Neural cell (in vitro differentiated cells): ENCODE measurements at regions not wholly inside any gene's neighbourhood (a gene's known extent, or its start where the extent isn't known, plus 50 kb on each side); places are given as distances from the start of the nearest gene placed in this dataset.

Experiments
- CTCF ChIP-seq: fragments of 450-650 bp; IDR thresholded peaks from 2 replicates; pipeline ENCODE4 v1.5.1; 2014; ENCODE audit warnings: antibody characterized with exemption, mild to moderate bottlenecking, moderate library complexity; ENCODE audit not compliant: poor library complexity, severe bottlenecking
- EP300 ChIP-seq: fragments of 450-650 bp; conservative IDR thresholded peaks from 2 replicates; pipeline ENCODE4 v1.6.1; 2014; ENCODE audit warnings: antibody characterized with exemption, mild to moderate bottlenecking, moderate library complexity; ENCODE audit not compliant: poor library complexity, severe bottlenecking
- EZH2 ChIP-seq: fragments of 200-600, 300-800 bp; shearing (Covaris generic), sonication (generic); IDR thresholded peaks from 2 replicates; pipeline ENCODE4 v1.6.1; 2014; ENCODE audit warnings: antibody characterized with exemption, low read length, borderline replicate concordance, mild to moderate bottlenecking; ENCODE audit not compliant: insufficient read depth, poor library complexity, severe bottlenecking
- POLR2AphosphoS5 ChIP-seq: IDR thresholded peaks from 2 replicates; pipeline ENCODE4 v1.6.1; 2012
- RAD21 ChIP-seq: fragments of 450-650 bp; conservative IDR thresholded peaks from 2 replicates; pipeline ENCODE4 v1.6.1; 2014; ENCODE audit warnings: antibody characterized with exemption, mild to moderate bottlenecking, moderate library complexity
- REST ChIP-seq: IDR thresholded peaks from 2 replicates; pipeline ENCODE4 v1.6.1; 2012; ENCODE audit warnings: borderline replicate concordance
- SMC3 ChIP-seq: fragments of 450-650 bp; conservative IDR thresholded peaks from 2 replicates; pipeline ENCODE4 v1.6.1; 2014; ENCODE audit warnings: antibody characterized with exemption, mild to moderate bottlenecking, moderate library complexity; ENCODE audit not compliant: poor library complexity
- TAF1 ChIP-seq: IDR thresholded peaks from 2 replicates; pipeline ENCODE4 v1.6.1; 2012; ENCODE audit warnings: low read depth

GRCh38 chr4:27366104-27366823, 505.6 kb downstream of the STIM2 start:
- TF ChIP-seq CTCF: no peak
- TF ChIP-seq REST: no peak
- TF ChIP-seq EZH2: no peak
- no peak for TF ChIP-seq POLR2AphosphoS5
- no peak for TF ChIP-seq EP300
- TF ChIP-seq TAF1: no peak
- TF ChIP-seq SMC3: no peak
- no peak for TF ChIP-seq RAD21
